Skeletal muscle tissue (tissue), 3 donors: ENCODE measurements at regions not wholly inside any gene's neighbourhood (a gene's known extent, or its start where the extent isn't known, plus 50 kb on each side); places are given as distances from the start of the nearest gene placed in this dataset.

ENCODE experiments used
- H3K27ac ChIP-seq: one replicate; pipeline ENCODE4 v1.7.0; 2013; ENCODE audit warnings: mild to moderate bottlenecking, low read depth, low read length, inconsistent platforms
- H3K27me3 ChIP-seq, 3 donors: one replicate each; pipeline ENCODE4 v1.7.0; 2013; ENCODE audit warnings: low read length in 3 of 3; ENCODE audit not compliant: control insufficient read depth in 3 of 3, insufficient read depth in 3 of 3
- H3K36me3 ChIP-seq, 3 donors: one replicate each; pipeline ENCODE4 v1.7.0; 2013; ENCODE audit warnings: low read length in 3 of 3; ENCODE audit not compliant: control insufficient read depth in 3 of 3, insufficient read depth in 3 of 3
- H3K4me1 ChIP-seq, 3 donors: one replicate each; pipeline ENCODE4 v1.7.0; 2013; ENCODE audit warnings: low read length in 3 of 3, mild to moderate bottlenecking in 3 of 3; ENCODE audit not compliant: control insufficient read depth in 3 of 3, insufficient read depth in 3 of 3
- H3K4me3 ChIP-seq, 3 donors: one replicate each; pipeline ENCODE4 v1.7.0; 2013; ENCODE audit warnings: low read length in 3 of 3
- H3K9ac ChIP-seq, 3 donors: one replicate each; pipeline ENCODE4 v1.7.0; 2013; ENCODE audit warnings: low read length in 3 of 3, mild to moderate bottlenecking in 3 of 3, moderate library complexity in 2 of 3, low read depth in 1 of 3
- H3K9me3 ChIP-seq, 3 donors: one replicate each; pipeline ENCODE4 v1.7.0; 2013; ENCODE audit warnings: low read length in 3 of 3; ENCODE audit not compliant: control insufficient read depth in 3 of 3
- donor health status: Osteomylitis.

DNA sequence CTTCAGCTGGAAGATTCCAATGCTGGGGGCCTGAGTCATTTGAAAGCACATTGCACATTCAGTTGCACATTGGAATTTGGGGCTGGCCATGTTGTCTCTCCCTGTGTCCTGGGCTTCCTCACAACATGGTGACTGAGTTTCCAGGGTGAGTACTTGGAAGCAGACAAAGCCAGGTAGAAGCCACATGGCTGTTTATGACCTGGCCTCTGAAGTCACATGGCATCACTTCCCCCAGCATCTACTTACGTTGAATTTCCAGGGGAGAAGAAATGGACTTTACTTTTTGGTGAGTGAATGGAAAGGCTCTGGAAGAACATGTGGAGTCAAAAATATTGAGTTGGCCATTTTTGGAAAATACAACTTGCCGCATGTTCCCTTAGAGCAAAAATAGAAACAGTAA is 155.5 kb downstream of the LINC00237 start:
- peaks cover 0 to 5% (median 0%) of the 10 kb centered on the region in 3 donors for H3K9me3 ChIP-seq
- peaks cover 4 to 14% (median 11%) of the 10 kb centered on the region in 3 donors for H3K27me3 ChIP-seq
- H3K36me3 ChIP-seq = no peaks in the 10 kb centered on the region
- H3K27ac ChIP-seq = no peak overlapping the region
- H3K9ac ChIP-seq = no peak overlapping the region
- H3K4me3 ChIP-seq = no peak overlapping the region
- H3K4me1 ChIP-seq = no peaks in the 10 kb centered on the region

DNA sequence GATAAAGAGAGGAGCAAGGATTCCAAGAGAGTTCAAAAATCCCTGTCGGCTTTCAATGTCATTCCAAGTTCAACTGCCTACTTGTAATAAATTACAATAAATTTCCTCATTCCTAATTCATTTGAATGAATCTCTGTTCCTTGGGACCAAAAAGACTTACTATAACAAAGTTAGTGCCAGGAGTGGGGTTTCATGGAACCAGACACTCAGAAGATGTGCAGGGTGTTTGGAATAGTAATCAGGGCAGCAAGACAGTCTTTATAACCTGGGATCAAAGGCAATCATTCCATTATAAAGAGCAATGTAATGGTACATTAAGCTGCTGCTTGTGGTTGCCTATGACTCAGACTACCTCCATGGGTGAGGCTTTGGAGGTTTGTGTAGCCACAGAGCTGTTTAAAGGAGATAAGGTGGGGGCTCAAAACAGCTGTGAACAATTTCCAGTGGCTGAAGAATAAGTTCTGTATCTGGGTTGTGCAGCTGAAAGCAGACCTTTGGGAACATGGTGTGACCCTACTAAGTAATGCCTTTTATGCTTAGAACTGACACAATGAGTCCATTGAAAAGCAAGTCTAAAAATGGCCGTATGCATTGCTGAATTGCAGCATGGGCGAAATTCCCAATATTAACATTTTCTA is 159.9 kb downstream of the LINC00237 start:
- no peak overlapping the region for H3K4me3 ChIP-seq
- H3K4me1 ChIP-seq = no peaks in the 10 kb centered on the region
- peaks cover 2 to 3% (median 3%) of the 10 kb centered on the region in 3 donors for H3K27me3 ChIP-seq
- peaks cover 0 to 5% (median 0%) of the 10 kb centered on the region in 3 donors for H3K9me3 ChIP-seq
- H3K27ac ChIP-seq = no peak overlapping the region
- H3K36me3 ChIP-seq = no peaks in the 10 kb centered on the region
- H3K9ac ChIP-seq = no peak overlapping the region

DNA sequence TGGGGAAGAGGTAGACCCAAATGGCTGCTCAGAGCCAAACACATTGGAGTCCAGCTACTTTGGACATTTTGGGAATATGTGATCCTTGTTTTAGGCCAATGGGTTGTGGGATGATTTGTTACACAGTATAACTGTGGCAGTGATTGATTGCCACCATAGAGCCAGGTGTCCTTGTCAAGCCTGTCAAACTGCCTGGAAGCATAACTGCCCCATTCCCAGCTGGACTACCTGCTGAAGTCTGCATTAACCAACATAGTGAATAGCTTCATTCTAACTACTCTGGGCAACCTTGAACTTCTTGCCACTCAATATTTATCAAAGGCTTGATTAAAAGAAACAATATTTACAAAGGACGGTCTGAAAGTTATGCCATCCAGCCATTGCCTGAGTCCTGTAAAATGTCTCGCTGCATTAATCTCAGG is 164.7 kb downstream of the LINC00237 start:
- Histone ChIP-seq H3K36me3 (no peaks in the 10 kb centered on the region), H3K4me1 (no peaks in the 10 kb centered on the region), H3K27me3 (peaks cover 2 to 3% (median 3%) of the 10 kb centered on the region in 3 donors), H3K27ac (no peak overlapping the region), H3K9me3 (peaks cover 0 to 5% (median 0%) of the 10 kb centered on the region in 3 donors), H3K4me3 (no peak overlapping the region), H3K9ac (no peak overlapping the region)

DNA sequence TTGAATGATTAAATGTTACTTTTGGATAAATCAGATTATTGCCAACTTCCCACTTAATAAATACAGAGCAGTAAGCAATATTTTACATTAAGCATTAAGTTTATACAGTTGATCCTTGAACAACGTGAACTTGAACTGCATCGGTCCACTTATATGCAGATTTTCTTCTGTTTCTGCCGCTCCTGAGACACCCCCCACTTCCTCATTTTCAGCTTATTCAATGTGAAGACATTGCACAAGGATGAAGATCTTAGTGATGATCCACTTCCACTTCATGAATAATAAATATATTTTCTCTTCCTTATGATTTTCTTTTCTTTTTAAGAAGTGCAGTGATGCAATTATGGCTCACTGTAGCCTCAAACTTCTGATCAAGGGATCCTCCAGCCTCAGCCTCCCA is 167.2 kb downstream of the LINC00237 start:
- no peak overlapping the region for H3K27ac ChIP-seq
- peaks cover 2 to 3% (median 3%) of the 10 kb centered on the region in 3 donors for H3K27me3 ChIP-seq
- H3K4me3 ChIP-seq = no peak overlapping the region
- H3K36me3 ChIP-seq = no peaks in the 10 kb centered on the region
- H3K4me1 ChIP-seq = no peaks in the 10 kb centered on the region
- H3K9me3 ChIP-seq = no peaks in the 10 kb centered on the region
- H3K9ac ChIP-seq = no peak overlapping the region

DNA sequence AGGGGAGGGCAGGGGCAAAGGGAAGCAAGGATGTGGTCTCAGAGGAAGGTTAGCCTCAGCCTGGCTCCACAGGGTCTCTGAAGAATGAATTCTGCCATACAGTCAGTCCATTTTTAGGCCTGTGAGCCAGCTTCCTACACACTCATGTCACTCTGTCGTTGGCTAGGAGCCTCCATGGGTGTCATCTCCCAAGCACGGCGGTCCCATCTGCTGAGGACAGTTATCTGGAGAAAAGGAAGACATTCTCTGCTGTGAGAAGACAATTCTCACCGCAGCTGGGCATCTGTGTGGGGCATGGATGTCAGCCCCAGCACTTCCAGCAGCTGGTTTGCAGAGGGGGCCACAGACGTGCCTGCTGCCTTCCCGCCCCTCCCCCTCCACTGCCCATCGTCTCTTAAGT is 167.6 kb downstream of the LINC00237 start:
- H3K9ac ChIP-seq = no peak overlapping the region
- H3K9me3 ChIP-seq = no peaks in the 10 kb centered on the region
- H3K36me3 ChIP-seq = no peaks in the 10 kb centered on the region
- H3K27me3 ChIP-seq = peaks cover 3 to 7% (median 6%) of the 10 kb centered on the region in 3 donors
- no peak overlapping the region for H3K4me3 ChIP-seq
- H3K27ac ChIP-seq = no peak overlapping the region
- no peaks in the 10 kb centered on the region for H3K4me1 ChIP-seq

DNA sequence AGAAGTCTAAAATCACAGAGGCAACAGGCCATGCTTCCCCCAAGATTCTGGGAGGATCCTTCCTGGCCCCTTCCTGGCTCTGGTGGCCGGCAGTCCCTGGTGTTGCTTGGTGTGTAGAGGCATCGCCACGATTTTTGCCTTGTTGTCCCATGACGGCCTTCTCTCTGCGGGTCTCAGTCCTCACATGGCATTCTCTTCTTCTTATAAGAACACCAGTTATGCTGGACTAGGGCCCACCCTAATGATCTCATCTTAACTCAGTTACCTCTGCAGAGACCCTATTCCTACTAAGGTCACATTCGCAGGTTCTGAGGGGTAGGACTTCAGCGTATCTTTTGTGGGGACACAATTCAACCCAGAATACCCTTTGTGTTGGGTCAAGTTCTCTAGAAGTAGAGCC is 168.0 kb downstream of the LINC00237 start:
- Histone ChIP-seq H3K9ac (no peak overlapping the region), H3K4me1 (no peaks in the 10 kb centered on the region), H3K4me3 (no peak overlapping the region), H3K9me3 (no peaks in the 10 kb centered on the region), H3K36me3 (no peaks in the 10 kb centered on the region), H3K27me3 (peaks cover 3 to 10% (median 7%) of the 10 kb centered on the region in 3 donors), H3K27ac (no peak overlapping the region)

DNA sequence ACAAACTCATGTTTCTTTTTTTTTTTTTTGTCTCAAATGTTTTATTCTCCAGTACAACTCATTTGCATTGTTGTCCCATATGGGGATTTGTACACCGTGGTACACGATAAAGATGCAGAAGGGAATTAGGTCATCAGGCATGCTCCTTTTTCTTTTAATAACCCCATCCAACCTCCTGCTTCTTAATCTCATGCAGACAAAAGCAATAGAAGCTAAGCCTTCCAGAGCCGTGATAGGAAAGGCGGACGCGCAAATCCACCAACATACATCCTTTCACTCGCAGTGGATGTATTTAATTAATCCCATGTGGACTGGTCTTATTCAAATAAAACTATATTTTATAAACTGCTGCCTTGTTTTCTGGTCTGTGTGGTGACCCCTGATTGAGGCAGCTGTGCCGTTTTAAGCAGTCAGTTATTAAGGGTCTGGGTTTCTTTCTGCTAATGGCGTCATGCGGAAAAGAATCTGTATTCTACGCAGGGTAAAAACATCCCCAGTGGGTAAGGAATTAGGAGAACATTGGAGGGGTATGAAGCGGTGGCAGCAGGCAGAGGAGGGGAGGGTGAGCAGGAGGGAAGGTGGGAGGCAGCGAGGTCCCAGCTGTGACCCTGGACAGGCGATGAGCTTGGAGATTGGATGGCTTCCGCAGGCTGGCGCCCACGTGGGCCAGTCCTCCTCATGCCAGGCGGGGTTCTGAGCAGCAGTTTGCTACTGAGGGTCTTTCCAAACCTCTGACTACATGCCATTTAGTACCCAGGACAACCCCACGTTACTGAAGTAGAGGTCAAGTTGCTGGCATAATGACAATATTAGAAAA is 172.8 kb downstream of the LINC00237 start:
- no peak overlapping the region for H3K27ac ChIP-seq
- no peaks in the 10 kb centered on the region for H3K9me3 ChIP-seq
- no peaks in the 10 kb centered on the region for H3K36me3 ChIP-seq
- H3K4me3 ChIP-seq = no peak overlapping the region
- no peak overlapping the region for H3K9ac ChIP-seq
- H3K4me1 ChIP-seq = no peaks in the 10 kb centered on the region
- peaks cover 0 to 7% (median 5%) of the 10 kb centered on the region in 3 donors for H3K27me3 ChIP-seq

DNA sequence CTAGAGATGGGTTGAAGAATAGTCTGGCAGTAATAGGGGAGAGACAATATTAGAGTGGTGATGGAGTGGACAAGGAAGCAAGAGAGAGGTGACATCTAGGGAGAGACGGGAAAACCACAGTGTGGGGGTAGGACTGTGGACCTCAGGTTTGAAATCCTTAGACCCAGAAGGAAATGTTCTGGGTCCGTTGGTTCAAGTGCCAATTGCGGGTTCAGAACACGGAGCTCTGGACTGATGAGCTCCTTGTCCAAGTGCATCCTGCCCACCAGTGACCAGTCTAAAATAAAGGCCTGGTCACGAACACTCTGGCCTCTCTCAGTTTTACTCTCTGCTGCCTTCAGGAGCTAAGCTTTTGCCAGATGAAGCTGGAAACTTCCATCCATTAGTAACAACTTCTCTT is 174.0 kb downstream of the LINC00237 start:
- no peaks in the 10 kb centered on the region for H3K36me3 ChIP-seq

DNA sequence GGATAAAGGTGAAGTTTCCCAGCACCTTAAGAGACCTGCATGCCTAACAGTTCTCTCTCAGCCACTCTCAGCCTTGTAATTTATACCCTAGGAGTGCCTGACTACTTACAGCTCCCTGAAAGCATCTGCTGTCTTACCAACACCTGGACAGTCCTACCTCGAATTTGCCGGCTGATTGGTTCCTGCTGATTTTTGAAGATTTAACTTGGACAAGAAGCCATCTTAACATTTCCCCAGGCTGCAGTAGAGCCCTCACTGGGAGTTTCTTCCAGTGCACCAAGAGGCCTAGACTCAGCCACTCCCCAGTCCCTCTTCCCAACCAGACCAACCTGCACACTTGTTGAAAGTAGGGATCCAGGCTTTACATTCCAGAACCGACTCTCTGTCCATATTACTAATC is 174.5 kb downstream of the LINC00237 start:
- Histone ChIP-seq H3K4me1 (no peaks in the 10 kb centered on the region), H3K9ac (no peak overlapping the region), H3K27me3 (peaks cover 0 to 7% (median 5%) of the 10 kb centered on the region in 3 donors), H3K36me3 (no peaks in the 10 kb centered on the region), H3K4me3 (no peak overlapping the region), H3K27ac (no peak overlapping the region), H3K9me3 (no peaks in the 10 kb centered on the region)

More for the DNA sequence above, 174.0 kb downstream of the LINC00237 start:
- Histone ChIP-seq H3K27ac (no peak overlapping the region), H3K4me3 (no peak overlapping the region), H3K9me3 (no peaks in the 10 kb centered on the region), H3K9ac (no peak overlapping the region), H3K27me3 (peaks cover 0 to 7% (median 5%) of the 10 kb centered on the region in 3 donors), H3K4me1 (no peaks in the 10 kb centered on the region)

DNA sequence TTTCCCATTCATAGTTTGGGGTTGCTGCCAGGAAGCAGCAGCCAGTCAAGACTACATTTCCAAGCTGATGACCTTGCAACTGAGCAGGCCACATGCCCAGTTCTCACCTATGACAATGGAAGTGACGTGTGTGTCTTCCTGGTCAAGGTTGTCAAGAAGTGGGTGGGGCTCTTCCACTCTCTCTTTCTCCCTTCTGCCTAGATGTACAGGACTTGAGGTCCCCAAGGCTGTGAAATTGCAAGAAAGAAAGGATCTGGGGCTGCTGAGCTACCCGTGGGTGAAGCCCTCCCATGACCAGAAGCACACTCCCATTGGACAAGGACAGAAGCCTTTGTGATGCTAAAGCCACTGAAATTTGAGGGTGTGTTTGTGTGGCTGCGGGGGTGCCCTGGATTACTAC is 175.1 kb downstream of the LINC00237 start:
- no peak overlapping the region for H3K4me3 ChIP-seq
- no peak overlapping the region for H3K27ac ChIP-seq
- no peaks in the 10 kb centered on the region for H3K9me3 ChIP-seq
- H3K9ac ChIP-seq = no peak overlapping the region
- H3K36me3 ChIP-seq = no peaks in the 10 kb centered on the region
- peaks cover 0 to 7% (median 5%) of the 10 kb centered on the region in 3 donors for H3K27me3 ChIP-seq
- no peaks in the 10 kb centered on the region for H3K4me1 ChIP-seq
